ENCODE measurements at regions not wholly inside any gene's neighbourhood (a gene's known extent, or its start where the extent isn't known, plus 50 kb on each side); places are given as distances from the start of the nearest gene placed in this dataset.
"Not testable (repeated sequence)": the region's sequence is repeated elsewhere in the genome, so short reads cannot be mapped to it uniquely, and the experiment has no call there.

DNA sequence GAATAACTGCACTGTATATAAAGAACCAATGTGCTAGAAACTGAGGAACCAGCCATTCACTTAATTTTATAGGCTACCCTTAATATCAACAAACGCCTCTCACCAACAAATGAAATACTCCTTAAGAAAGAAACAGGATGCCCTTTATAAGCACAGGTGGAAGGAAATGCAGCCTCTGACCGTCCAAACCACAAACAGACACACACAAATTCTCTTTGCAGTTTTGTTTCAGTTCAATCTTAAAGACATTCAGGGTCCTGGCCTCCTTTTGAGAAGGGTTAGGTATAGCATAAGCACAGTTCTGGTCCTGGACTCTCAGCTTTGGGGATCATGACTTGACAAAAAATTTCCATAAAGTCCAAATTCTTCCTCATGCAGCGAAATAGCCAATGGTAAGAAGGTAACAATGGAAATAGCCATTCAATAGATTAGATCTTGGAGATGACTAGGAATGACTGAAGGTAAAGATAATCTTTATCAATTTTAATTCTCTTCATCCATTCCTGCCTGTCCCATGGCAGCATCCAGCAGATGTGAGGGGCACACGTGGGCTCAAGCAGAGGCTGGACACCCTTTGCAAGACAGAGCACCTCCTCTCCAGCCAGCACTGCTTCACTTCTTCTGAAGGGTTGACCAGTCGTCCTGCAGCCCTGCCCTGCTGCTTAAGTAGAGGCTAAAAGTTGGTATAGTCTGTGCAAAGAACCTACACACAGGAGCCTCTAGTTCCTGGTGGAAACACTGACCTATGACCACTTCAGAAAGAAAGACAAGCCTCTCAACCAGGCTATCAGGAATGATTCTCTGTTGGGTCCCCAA is 123.9 kb downstream of the CD83 start:
- TF ChIP-seq, protein P1, sequence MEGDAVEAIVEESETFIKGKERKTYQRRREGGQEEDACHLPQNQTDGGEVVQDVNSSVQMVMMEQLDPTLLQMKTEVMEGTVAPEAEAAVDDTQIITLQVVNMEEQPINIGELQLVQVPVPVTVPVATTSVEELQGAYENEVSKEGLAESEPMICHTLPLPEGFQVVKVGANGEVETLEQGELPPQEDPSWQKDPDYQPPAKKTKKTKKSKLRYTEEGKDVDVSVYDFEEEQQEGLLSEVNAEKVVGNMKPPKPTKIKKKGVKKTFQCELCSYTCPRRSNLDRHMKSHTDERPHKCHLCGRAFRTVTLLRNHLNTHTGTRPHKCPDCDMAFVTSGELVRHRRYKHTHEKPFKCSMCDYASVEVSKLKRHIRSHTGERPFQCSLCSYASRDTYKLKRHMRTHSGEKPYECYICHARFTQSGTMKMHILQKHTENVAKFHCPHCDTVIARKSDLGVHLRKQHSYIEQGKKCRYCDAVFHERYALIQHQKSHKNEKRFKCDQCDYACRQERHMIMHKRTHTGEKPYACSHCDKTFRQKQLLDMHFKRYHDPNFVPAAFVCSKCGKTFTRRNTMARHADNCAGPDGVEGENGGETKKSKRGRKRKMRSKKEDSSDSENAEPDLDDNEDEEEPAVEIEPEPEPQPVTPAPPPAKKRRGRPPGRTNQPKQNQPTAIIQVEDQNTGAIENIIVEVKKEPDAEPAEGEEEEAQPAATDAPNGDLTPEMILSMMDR (IDR thresholded peaks at IDR 0.05; ENCODE audit: unreplicated experiment) = no peak
- H3K36me3 Mint-ChIP-seq (ENCODE audit: insufficient read depth) = peaks cover 1% of the 10 kb centered on the region
- no peak for DNase-seq (ENCODE audit: low spot score, unreplicated experiment)
- no peak overlapping the region for H3K4me3 Mint-ChIP-seq (ENCODE audit: low read depth)
- H3K27ac Mint-ChIP-seq = no peak overlapping the region
- peaks cover 3% of the 10 kb centered on the region for H3K27me3 Mint-ChIP-seq
- H3K9me3 Mint-ChIP-seq (ENCODE audit: low read depth) = peaks cover 3% of the 10 kb centered on the region
- H3K4me1 Mint-ChIP-seq (ENCODE audit: low read depth) = peaks cover 18% of the 10 kb centered on the region

- not testable (repeated sequence) for H3K4me3 Mint-ChIP-seq (ENCODE audit: low read depth); H3K4me1 Mint-ChIP-seq (ENCODE audit: low read depth); H3K27ac Mint-ChIP-seq; H3K36me3 Mint-ChIP-seq (ENCODE audit: insufficient read depth); DNase-seq (ENCODE audit: low spot score, unreplicated experiment); H3K27me3 Mint-ChIP-seq; H3K9me3 Mint-ChIP-seq (ENCODE audit: low read depth)
These were observed 125.3 kb downstream of the CD83 start for GRCh38 chr6:14242912-14243311.

GRCh38 chr6:14243597-14243996 is 126.0 kb downstream of the CD83 start:
- H3K4me1 Mint-ChIP-seq (ENCODE audit: low read depth) = peaks cover 6% of the 10 kb centered on the region
- peaks cover under 1% of the 10 kb centered on the region for H3K36me3 Mint-ChIP-seq (ENCODE audit: insufficient read depth)
- H3K9me3 Mint-ChIP-seq (ENCODE audit: low read depth) = peaks cover 3% of the 10 kb centered on the region
- no peak overlapping the region for H3K4me3 Mint-ChIP-seq (ENCODE audit: low read depth)
- no peak overlapping the region for H3K27ac Mint-ChIP-seq
- peaks cover 3% of the 10 kb centered on the region for H3K27me3 Mint-ChIP-seq
- TF ChIP-seq, protein P1 (IDR thresholded peaks at IDR 0.05; ENCODE audit: unreplicated experiment) = no peak
- no peak for DNase-seq (ENCODE audit: low spot score, unreplicated experiment)

DNA sequence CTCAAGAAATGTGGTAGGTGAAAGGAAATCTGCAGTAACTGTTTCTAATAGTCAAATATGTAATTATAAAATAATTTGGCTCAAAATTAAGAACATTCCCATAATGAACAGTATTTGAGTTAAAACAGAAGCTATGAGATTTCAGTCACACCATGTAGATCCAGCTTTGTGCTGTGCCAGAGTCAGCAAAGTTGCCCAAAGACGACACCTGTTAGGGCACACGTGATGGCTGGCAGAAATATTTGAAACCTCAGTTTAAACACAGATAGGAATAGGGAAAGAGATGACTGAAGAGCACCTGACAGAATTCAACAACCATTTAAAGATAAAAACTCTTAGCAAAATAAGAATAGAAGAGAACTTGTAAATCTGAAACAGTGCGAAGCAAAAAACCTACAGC is 129.3 kb downstream of the CD83 start:
- DNase-seq (ENCODE audit: low spot score, unreplicated experiment) = no peak
- Mint-ChIP-seq H3K36me3 (ENCODE audit: insufficient read depth) (no peaks in the 10 kb centered on the region), H3K27me3 (peaks cover 3% of the 10 kb centered on the region), H3K4me1 (ENCODE audit: low read depth) (no peaks in the 10 kb centered on the region), H3K4me3 (ENCODE audit: low read depth) (no peak overlapping the region), H3K27ac (no peak overlapping the region), H3K9me3 (ENCODE audit: low read depth) (no peaks in the 10 kb centered on the region)
- TF ChIP-seq, protein P1 (IDR thresholded peaks at IDR 0.05; ENCODE audit: unreplicated experiment) = no peak

GRCh38 chr6:14250573-14250972 is 133.0 kb downstream of the CD83 start:
- H3K4me1 Mint-ChIP-seq (ENCODE audit: low read depth) = no peaks in the 10 kb centered on the region
- TF ChIP-seq, protein P1 (IDR thresholded peaks at IDR 0.05; ENCODE audit: unreplicated experiment) = no peak

DNA sequence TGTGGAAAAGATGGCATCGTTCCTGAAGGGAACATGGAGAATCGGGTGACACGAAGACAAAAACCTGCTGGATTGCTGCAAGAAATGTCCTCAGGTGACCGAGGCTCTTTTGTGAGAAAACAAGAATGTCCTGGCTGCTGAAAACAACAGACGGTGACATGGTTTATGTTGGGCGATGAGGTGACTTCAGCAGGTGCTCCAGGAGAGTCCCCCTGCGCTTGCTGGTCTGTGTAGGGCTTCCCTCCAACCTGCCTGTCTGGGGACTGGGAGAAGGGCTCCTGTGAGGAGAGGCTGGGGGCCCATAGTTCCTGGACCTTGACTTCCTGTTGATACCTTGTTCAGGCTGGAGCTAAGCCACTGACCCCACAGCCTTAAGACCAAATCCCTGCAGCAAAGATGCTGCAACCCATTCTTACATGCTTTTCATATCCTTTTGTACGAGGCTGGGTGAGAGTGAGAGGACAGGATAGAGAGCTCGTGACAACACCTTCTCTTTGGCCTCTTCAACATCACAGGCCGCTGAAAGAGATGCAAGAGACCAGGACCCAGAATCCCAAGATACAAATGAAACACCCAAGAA is 134.8 kb downstream of the CD83 start:
- TF ChIP-seq, protein P1 (IDR thresholded peaks at IDR 0.05; ENCODE audit: unreplicated experiment) = no peak
- Mint-ChIP-seq H3K4me1 (ENCODE audit: low read depth) (peaks cover 3% of the 10 kb centered on the region), H3K9me3 (ENCODE audit: low read depth) (no peaks in the 10 kb centered on the region), H3K4me3 (ENCODE audit: low read depth) (no peak overlapping the region), H3K27ac (no peak overlapping the region), H3K27me3 (peaks cover 14% of the 10 kb centered on the region), H3K36me3 (ENCODE audit: insufficient read depth) (no peaks in the 10 kb centered on the region)
- DNase-seq (ENCODE audit: low spot score, unreplicated experiment) = no peak

More at GRCh38 chr6:14250573-14250972, 133.0 kb downstream of the CD83 start:
- no peaks in the 10 kb centered on the region for H3K36me3 Mint-ChIP-seq (ENCODE audit: insufficient read depth)
- no peak overlapping the region for H3K4me3 Mint-ChIP-seq (ENCODE audit: low read depth)
- H3K9me3 Mint-ChIP-seq (ENCODE audit: low read depth) = no peaks in the 10 kb centered on the region
- H3K27me3 Mint-ChIP-seq = peaks cover 4% of the 10 kb centered on the region
- H3K27ac Mint-ChIP-seq = no peak overlapping the region
- DNase-seq (ENCODE audit: low spot score, unreplicated experiment) = no peak

All from progenitor cell of endocrine pancreas (in vitro differentiated cells).